Mucosa of descending colon (tissue), 3 donors: ENCODE measurements at regions not wholly inside any gene's neighbourhood (a gene's known extent, or its start where the extent isn't known, plus 50 kb on each side); places are given as distances from the start of the nearest gene placed in this dataset.
A peak's percentile ranks its signal among the peaks of the same experiment; 100 is the strongest.

Experiments
- ATAC-seq: fragments of 200-7000 bp; cut with Tn5 transposase; one replicate; pipeline ENCODE4 v1.9.1; 2020; ENCODE audit warnings: mild to moderate bottlenecking, moderate library complexity
- DNase-seq, 3 donors: peaks; one replicate each; pipeline ENCODE4 v3.0.0-alpha.2; 2020
- H3K36me3 ChIP-seq: fragments of 200-600 bp; one replicate; pipeline ENCODE4 v1.8.0; 2021; ENCODE audit warnings: low read depth, mild to moderate bottlenecking
- H3K4me1 ChIP-seq: fragments of 200-600 bp; one replicate; pipeline ENCODE4 v1.8.0; 2021; ENCODE audit warnings: low read depth, mild to moderate bottlenecking
- H3K4me3 ChIP-seq: fragments of 200-600 bp; one replicate; pipeline ENCODE4 v1.8.0; 2021; ENCODE audit warnings: mild to moderate bottlenecking
- H3K9me3 ChIP-seq: fragments of 200-600 bp; one replicate; pipeline ENCODE4 v1.8.0; 2021; ENCODE audit warnings: mild to moderate bottlenecking
- intact Hi-C, 2 donors: fragments of 100-400 bp; cut with DNase I in 1 of 2; cut with micrococcal nuclease in 1 of 2; formaldehyde crosslinking; loops; one replicate each; pipeline versions ENCODE4 v1.11.0 to v1.11.1; 2022; cut with DNase I, micrococcal nuclease
- TF ChIP-seq, protein P1 (sequence below): fragments of 200-600 bp; IDR thresholded peaks from one replicate; pipeline ENCODE4 v1.8.0; 2022; ENCODE audit warnings: antibody characterized with exemption, mild to moderate bottlenecking
- donor health status: DM: no; HTN: no; CAD: no; lungs with moderate emphysema.
- donor health status: DM: no; HTN: no; CAD: no.
- donor health status: DM: no; HTN: yes; CAD: no.

DNA sequence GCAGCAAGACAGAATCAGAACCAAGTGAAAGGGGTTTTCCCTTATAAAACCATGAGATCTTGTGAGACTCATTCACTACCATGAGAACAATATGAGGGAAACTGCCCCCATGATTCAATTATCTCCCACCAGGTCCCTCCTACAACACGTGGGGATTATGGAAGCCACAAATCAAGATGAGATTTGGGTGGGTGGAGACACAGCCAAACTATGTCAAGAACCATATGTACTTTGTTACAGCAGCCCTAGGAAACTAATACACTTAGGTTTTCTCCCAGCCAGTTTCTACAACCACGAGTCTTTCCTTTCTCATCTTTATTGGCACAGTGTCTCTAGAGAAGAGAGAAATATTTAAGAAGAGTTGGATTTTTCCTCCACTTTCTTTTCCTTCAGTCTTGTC is 72.6 kb downstream of the BTG1 start:
- Histone ChIP-seq H3K4me1 (peaks cover 13% of the 10 kb centered on the region), H3K36me3 (peaks cover 4% of the 10 kb centered on the region), H3K9me3 (no peaks in the 10 kb centered on the region), H3K4me3 (no peak overlapping the region)
- no peak for DNase-seq
- no peak for ATAC-seq
- TF ChIP-seq, protein P1, sequence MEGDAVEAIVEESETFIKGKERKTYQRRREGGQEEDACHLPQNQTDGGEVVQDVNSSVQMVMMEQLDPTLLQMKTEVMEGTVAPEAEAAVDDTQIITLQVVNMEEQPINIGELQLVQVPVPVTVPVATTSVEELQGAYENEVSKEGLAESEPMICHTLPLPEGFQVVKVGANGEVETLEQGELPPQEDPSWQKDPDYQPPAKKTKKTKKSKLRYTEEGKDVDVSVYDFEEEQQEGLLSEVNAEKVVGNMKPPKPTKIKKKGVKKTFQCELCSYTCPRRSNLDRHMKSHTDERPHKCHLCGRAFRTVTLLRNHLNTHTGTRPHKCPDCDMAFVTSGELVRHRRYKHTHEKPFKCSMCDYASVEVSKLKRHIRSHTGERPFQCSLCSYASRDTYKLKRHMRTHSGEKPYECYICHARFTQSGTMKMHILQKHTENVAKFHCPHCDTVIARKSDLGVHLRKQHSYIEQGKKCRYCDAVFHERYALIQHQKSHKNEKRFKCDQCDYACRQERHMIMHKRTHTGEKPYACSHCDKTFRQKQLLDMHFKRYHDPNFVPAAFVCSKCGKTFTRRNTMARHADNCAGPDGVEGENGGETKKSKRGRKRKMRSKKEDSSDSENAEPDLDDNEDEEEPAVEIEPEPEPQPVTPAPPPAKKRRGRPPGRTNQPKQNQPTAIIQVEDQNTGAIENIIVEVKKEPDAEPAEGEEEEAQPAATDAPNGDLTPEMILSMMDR: no peak
- intact Hi-C loops: no loop called here

DNA sequence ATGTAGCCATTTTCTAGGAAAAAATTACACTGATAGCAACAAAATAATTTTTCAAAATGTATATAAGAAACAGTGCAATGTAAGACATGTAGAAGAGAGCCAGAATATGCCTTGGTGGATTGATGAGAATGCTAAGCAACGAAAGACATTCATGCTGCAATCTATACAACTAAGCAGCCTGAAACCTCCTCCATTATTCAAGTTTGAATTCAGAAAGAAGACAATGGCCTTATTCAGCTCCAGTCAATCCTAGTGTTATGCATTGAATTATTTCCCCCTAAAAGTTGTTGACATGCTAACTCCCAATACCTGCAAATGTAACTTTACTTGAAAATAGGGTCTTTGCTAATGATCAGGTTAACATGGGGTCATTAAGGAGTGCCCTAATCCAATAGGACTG is 73.5 kb downstream of the BTG1 start:
- DNase-seq (no peak), ATAC-seq (no peak)
- Histone ChIP-seq H3K36me3 (peaks cover 4% of the 10 kb centered on the region), H3K4me1 (peaks cover 9% of the 10 kb centered on the region), H3K4me3 (no peak overlapping the region), H3K9me3 (no peaks in the 10 kb centered on the region)
- TF ChIP-seq, protein P1: no peak
- intact Hi-C loops: no loop called here

DNA sequence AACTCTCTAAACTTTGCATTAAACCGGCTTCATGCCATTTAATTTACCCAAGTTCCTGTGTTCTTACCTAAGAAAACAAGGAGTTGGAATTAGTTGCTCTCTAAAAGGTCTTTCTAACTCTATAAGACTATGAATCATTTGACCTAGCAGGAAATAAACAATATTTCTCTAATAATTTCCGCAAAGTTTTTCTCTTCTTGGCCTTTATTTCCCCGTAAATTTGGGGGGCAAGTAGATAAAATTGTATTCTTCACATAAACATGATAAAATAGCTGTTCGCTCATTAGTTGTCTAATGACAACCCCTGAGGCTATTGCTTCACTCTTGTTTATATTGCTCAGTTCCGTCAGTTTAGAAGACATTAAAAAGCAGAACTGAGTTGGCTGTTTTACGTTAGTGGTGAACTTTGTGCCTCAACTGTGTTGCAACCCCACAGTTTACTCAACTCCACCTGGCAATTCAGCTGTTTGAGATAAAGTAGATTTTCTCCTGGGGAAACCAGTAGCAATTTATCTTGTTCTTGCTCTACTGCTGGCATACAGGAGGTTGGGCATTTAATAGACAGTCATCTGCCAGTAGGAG is 74.7 kb downstream of the BTG1 start:
- H3K36me3 ChIP-seq: peaks cover 4% of the 10 kb centered on the region
- intact Hi-C loops: no loop called here
- peak; percentile 89 for ATAC-seq

DNA sequence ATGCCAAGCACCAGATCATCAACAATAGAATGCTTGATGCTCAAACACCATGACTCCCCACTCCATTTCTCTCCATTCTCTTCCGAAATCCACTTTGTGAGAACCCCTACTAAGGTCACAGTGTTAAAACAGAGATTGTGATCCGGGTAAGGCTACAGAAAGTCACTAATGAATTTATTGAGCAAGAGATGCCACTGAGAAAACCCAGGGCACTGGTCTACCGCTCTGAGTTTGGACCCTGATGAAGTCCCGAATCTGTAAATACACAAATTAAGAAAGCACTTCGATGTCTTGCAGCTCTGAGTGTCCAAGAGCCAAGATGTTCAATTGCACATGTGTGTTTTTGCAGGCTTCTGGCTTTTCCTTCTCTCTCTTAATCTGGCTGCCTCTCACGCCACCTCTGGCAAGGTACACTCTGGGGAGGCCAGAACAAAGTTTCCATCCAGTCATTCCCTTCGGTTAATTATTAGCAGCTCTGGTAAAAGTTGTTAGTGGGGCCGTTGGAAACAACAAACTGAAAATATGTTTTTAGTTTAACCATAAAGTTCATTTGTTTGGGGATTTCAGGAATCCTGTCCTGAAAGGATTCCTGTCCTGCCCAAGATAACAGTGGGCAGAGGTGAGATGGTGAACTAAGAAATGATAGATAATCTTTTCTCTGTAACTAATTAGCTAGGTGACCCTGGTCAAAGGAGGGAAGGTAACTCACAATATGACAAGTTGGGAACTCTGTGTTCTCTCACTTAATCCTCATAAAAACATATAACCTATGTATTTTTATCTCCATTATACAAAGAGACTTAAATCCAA is 75.4 kb downstream of the BTG1 start:
- H3K9me3 ChIP-seq: no peaks in the 10 kb centered on the region
- H3K4me1 ChIP-seq: peaks cover 13% of the 10 kb centered on the region
- ATAC-seq (peak; percentile 85), DNase-seq (peak in 2 of 3 donors; percentile 63 to 71)
- H3K4me3 ChIP-seq: no peak overlapping the region
- intact Hi-C loops: no loop called here
- peaks cover 4% of the 10 kb centered on the region for H3K36me3 ChIP-seq
- TF ChIP-seq, protein P1: no peak

More for the DNA sequence above, 74.7 kb downstream of the BTG1 start:
- no peak overlapping the region for H3K4me3 ChIP-seq
- no peaks in the 10 kb centered on the region for H3K9me3 ChIP-seq
- peak in 1 of 3 donors; percentile 75 for DNase-seq
- TF ChIP-seq, protein P1: no peak
- H3K4me1 ChIP-seq: peaks cover 9% of the 10 kb centered on the region

DNA sequence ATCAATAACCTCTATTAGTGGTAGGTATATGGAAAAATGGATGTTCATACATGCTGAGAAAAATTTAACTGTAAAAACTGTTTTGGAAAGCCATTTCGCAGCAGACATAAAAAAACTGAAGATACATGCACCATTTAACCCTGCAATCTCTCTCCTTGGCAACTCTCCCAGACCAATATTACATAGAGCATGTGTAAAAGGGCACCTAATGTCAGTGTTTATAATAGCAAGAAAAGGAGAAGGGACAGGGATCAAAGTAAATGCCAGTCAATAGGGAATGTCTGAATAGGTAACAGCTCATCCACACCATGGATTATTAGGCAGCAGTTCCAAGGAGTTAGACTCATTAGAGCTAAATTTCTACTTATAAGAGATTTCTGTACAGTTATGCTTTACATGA is 77.2 kb downstream of the BTG1 start:
- TF ChIP-seq, protein P1: no peak
- DNase-seq (peak in 1 of 3 donors; percentile 42), ATAC-seq (no peak)
- H3K9me3 ChIP-seq: no peaks in the 10 kb centered on the region
- H3K4me3 ChIP-seq: no peak overlapping the region
- peaks cover 26% of the 10 kb centered on the region for H3K4me1 ChIP-seq
- peaks cover 4% of the 10 kb centered on the region for H3K36me3 ChIP-seq
- intact Hi-C loops: no loop called here
